H9 (cell line): ENCODE measurements at regions not wholly inside any gene's neighbourhood (a gene's known extent, or its start where the extent isn't known, plus 50 kb on each side); places are given as distances from the start of the nearest gene placed in this dataset.

Experiments used
- DNase-seq: peaks from one replicate; pipeline ENCODE4 v3.0.0-alpha.2; 2017
- H2AFZ ChIP-seq: one replicate; pipeline ENCODE4 v1.6.1; 2013; ENCODE audit warnings: mild to moderate bottlenecking, low read length, control low read depth, moderate library complexity
- H2AK5ac ChIP-seq: 2 replicates; pipeline ENCODE4 v1.6.1; 2013; ENCODE audit warnings: low read length, control low read depth, mixed read lengths; ENCODE audit not compliant: insufficient read length
- H2BK120ac ChIP-seq: one replicate; pipeline ENCODE4 v1.6.1; 2013; ENCODE audit warnings: low read depth, mild to moderate bottlenecking, low read length, control low read depth, inconsistent platforms; ENCODE audit not compliant: poor library complexity, severe bottlenecking
- H2BK12ac ChIP-seq: 2 replicates; pipeline ENCODE4 v1.6.1; 2013; ENCODE audit warnings: low read length, control low read depth, mixed read lengths, low read depth; ENCODE audit not compliant: insufficient read length
- H2BK15ac ChIP-seq: 2 replicates; pipeline ENCODE4 v1.6.1; 2013; ENCODE audit warnings: low read depth, low read length, control low read depth
- H2BK20ac ChIP-seq: one replicate; pipeline ENCODE4 v1.6.1; 2013; ENCODE audit warnings: low read depth, mild to moderate bottlenecking, low read length, control low read depth, inconsistent platforms; ENCODE audit not compliant: poor library complexity, severe bottlenecking
- H2BK5ac ChIP-seq: 2 replicates; pipeline ENCODE4 v1.6.1; 2013; ENCODE audit warnings: low read length, control low read depth, mixed read lengths; ENCODE audit not compliant: insufficient read length
- H3K14ac ChIP-seq: 2 replicates; pipeline ENCODE4 v1.6.1; 2013; ENCODE audit warnings: low read length, control low read depth; ENCODE audit not compliant: insufficient read depth
- H3K18ac ChIP-seq: 2 replicates; pipeline ENCODE4 v1.6.1; 2013; ENCODE audit warnings: low read depth, mild to moderate bottlenecking, mixed read lengths, low read length, control low read depth; ENCODE audit not compliant: insufficient read length
- H3K23ac ChIP-seq: 2 replicates; pipeline ENCODE4 v1.6.1; 2013; ENCODE audit warnings: low read length, control low read depth, mixed read lengths, low read depth; ENCODE audit not compliant: insufficient read length
- H3K23me2 ChIP-seq: 2 replicates; pipeline ENCODE4 v1.6.1; 2013; ENCODE audit warnings: low read depth, mild to moderate bottlenecking, mixed read lengths, low read length, control low read depth; ENCODE audit not compliant: insufficient read length, poor library complexity, severe bottlenecking
- H3K27ac ChIP-seq: 2 replicates; pipeline ENCODE4 v1.5.1; 2013; ENCODE audit warnings: low read length, control low read depth, mixed read lengths, low read depth; ENCODE audit not compliant: insufficient read length
- H3K27me3 ChIP-seq: 2 replicates; pipeline ENCODE4 v1.6.1; 2013; ENCODE audit warnings: low read length, control low read depth, inconsistent platforms; ENCODE audit not compliant: insufficient read depth
- H3K4ac ChIP-seq: 2 replicates; pipeline ENCODE4 v1.6.1; 2013; ENCODE audit warnings: low read depth, mild to moderate bottlenecking, control low read depth, inconsistent platforms, low read length, moderate library complexity
- H3K4me1 ChIP-seq: 2 replicates; pipeline ENCODE4 v1.6.1; 2013; ENCODE audit warnings: low read length, control low read depth, inconsistent platforms; ENCODE audit not compliant: insufficient read depth
- H3K4me2 ChIP-seq: 2 replicates; pipeline ENCODE4 v1.6.1; 2013; ENCODE audit warnings: low read length, control low read depth, mixed read lengths; ENCODE audit not compliant: insufficient read length, insufficient read depth
- H3K56ac ChIP-seq: 2 replicates; pipeline ENCODE4 v1.6.1; 2013; ENCODE audit warnings: low read depth, mild to moderate bottlenecking, mixed read lengths, low read length, control low read depth; ENCODE audit not compliant: insufficient read length
- H3K79me1 ChIP-seq: 2 replicates; pipeline ENCODE4 v1.6.1; 2013; ENCODE audit warnings: low read depth, mild to moderate bottlenecking, moderate library complexity, low read length, control low read depth, inconsistent platforms; ENCODE audit not compliant: insufficient read depth, poor library complexity, severe bottlenecking
- H3K79me2 ChIP-seq: 2 replicates; pipeline ENCODE4 v1.6.1; 2013; ENCODE audit warnings: low read length, control low read depth, inconsistent platforms; ENCODE audit not compliant: insufficient read depth
- H3K9ac ChIP-seq: 2 replicates; pipeline ENCODE4 v1.6.1; 2013; ENCODE audit warnings: low read length, control low read depth, mixed read lengths; ENCODE audit not compliant: insufficient read length; ENCODE audit errors: extremely low read depth
- H3K9me3 ChIP-seq: one replicate; pipeline ENCODE4 v1.6.1; 2013; ENCODE audit warnings: low read depth, low read length, inconsistent platforms; ENCODE audit not compliant: control insufficient read depth
- H3T11ph ChIP-seq: one replicate; pipeline ENCODE4 v1.6.1; 2013; ENCODE audit warnings: mild to moderate bottlenecking, low read length, control low read depth, inconsistent platforms
- H4K20me1 ChIP-seq: one replicate; pipeline ENCODE4 v1.6.1; 2013; ENCODE audit not compliant: control insufficient read depth, insufficient read length, insufficient read depth
- H4K5ac ChIP-seq: 2 replicates; pipeline ENCODE4 v1.6.1; 2013; ENCODE audit warnings: low read depth, mild to moderate bottlenecking, mixed read lengths, low read length, control low read depth; ENCODE audit not compliant: insufficient read length
- H4K8ac ChIP-seq: replicated peaks from 2 replicates; pipeline ENCODE4 v1.6.1; 2013; ENCODE audit warnings: low read length, control low read depth, mixed read lengths, low read depth; ENCODE audit not compliant: insufficient read length
- H4K91ac ChIP-seq: 2 replicates; pipeline ENCODE4 v1.6.1; 2013; ENCODE audit warnings: low read depth, mild to moderate bottlenecking, moderate library complexity, mixed read lengths, low read length, control low read depth; ENCODE audit not compliant: insufficient read length
- H3K27ac Mint-ChIP-seq, 3 experiments: 2 replicates in 2 of 3; 3 replicates in 1 of 3; pipeline ENCODE4 v1.8.0; 2020 to 2021; ENCODE audit warnings: mixed read lengths in 3 of 3, mild to moderate bottlenecking in 1 of 3, moderate library complexity in 1 of 3
- H3K27me3 Mint-ChIP-seq: 2 replicates; pipeline ENCODE4 v1.8.0; 2021; ENCODE audit warnings: low read depth, mild to moderate bottlenecking, moderate library complexity, mixed read lengths
- H3K36me3 Mint-ChIP-seq, 3 experiments: 2 replicates in 2 of 3; 3 replicates in 1 of 3; pipeline ENCODE4 v1.8.0; 2020 to 2021; ENCODE audit warnings: low read depth in 3 of 3, mixed read lengths in 3 of 3; ENCODE audit not compliant: insufficient read depth in 1 of 3
- H3K4me1 Mint-ChIP-seq, 2 experiments: 2 replicates each; pipeline ENCODE4 v1.8.0; 2020; ENCODE audit warnings: mixed read lengths in 2 of 2
- H3K4me3 Mint-ChIP-seq, 2 experiments: 2 replicates in 1 of 2; 3 replicates in 1 of 2; pipeline ENCODE4 v1.8.0; 2020 to 2021; ENCODE audit warnings: mild to moderate bottlenecking in 2 of 2, mixed read lengths in 2 of 2, moderate library complexity in 1 of 2
- H3K9me3 Mint-ChIP-seq, 2 experiments: 2 replicates in 1 of 2; 3 replicates in 1 of 2; pipeline ENCODE4 v1.8.0; 2020; ENCODE audit warnings: mild to moderate bottlenecking in 2 of 2, mixed read lengths in 2 of 2, moderate library complexity in 1 of 2
- WGBS: extraction: QIAGEN DNeasy Blood & Tissue Kit; methylation state at CpG from one replicate; pipeline ENCODE4 v1.1.7; 2013; ENCODE audit warnings: missing lambda C conversion rate, low lambda C conversion rate, mixed read lengths; ENCODE audit not compliant: insufficient read length; ENCODE audit errors: extremely low coverage; 5-methylcytosine and 5-hydroxymethylcytosine counted together
- TF ChIP-seq, protein P1 (sequence below): fragments of 200-600 bp; sonication (generic); conservative IDR thresholded peaks from 3 replicates; pipeline ENCODE4 v1.8.0; 2021; ENCODE audit warnings: antibody characterized with exemption, mild to moderate bottlenecking

- DNase-seq, result no peak
- Histone ChIP-seq H4K5ac (no peak overlapping the region), H2AFZ (no peak overlapping the region), H3K4me1 (no peaks in the 10 kb centered on the region; the same call in 1 of the 2 replicates), H4K8ac (no peak overlapping the region), H3T11ph (no peak overlapping the region), H2AK5ac (no peak overlapping the region), H4K20me1 (no peaks in the 10 kb centered on the region), H2BK12ac (no peak overlapping the region), H3K56ac (no peak overlapping the region), H3K9me3 (no peaks in the 10 kb centered on the region), H3K14ac (no peak overlapping the region), H4K91ac (no peak overlapping the region), H2BK120ac (no peak overlapping the region), H3K9ac (no peak overlapping the region), H3K27ac (no peak overlapping the region), H2BK15ac (no peak overlapping the region), H3K23ac (no peak overlapping the region), H3K27me3 (no peaks in the 10 kb centered on the region; the same call in 1 of the 2 replicates), H3K79me1 (no peaks in the 10 kb centered on the region), H2BK20ac (no peak overlapping the region), H3K4me2 (no peak overlapping the region), H2BK5ac (no peak overlapping the region), H3K18ac (no peak overlapping the region), H3K4ac (no peak overlapping the region), H3K23me2 (no peaks in the 10 kb centered on the region), H3K79me2 (no peaks in the 10 kb centered on the region)
- WGBS, result no CpG with 5 or more reads among the region's 2 CpGs
- H3K4me3 Mint-ChIP-seq, result no peak overlapping the region
- H3K9me3 Mint-ChIP-seq, result no peaks in the 10 kb centered on the region
- no peak overlapping the region; a peak in 1 of 7 replicates for H3K27ac Mint-ChIP-seq
- H3K36me3 Mint-ChIP-seq, result no peaks in the 10 kb centered on the region
- H3K4me1 Mint-ChIP-seq, result peaks cover 4 to 6% of the 10 kb centered on the region in 2 experiments; a peak in 3 of 4 replicates
- TF ChIP-seq, protein P1, sequence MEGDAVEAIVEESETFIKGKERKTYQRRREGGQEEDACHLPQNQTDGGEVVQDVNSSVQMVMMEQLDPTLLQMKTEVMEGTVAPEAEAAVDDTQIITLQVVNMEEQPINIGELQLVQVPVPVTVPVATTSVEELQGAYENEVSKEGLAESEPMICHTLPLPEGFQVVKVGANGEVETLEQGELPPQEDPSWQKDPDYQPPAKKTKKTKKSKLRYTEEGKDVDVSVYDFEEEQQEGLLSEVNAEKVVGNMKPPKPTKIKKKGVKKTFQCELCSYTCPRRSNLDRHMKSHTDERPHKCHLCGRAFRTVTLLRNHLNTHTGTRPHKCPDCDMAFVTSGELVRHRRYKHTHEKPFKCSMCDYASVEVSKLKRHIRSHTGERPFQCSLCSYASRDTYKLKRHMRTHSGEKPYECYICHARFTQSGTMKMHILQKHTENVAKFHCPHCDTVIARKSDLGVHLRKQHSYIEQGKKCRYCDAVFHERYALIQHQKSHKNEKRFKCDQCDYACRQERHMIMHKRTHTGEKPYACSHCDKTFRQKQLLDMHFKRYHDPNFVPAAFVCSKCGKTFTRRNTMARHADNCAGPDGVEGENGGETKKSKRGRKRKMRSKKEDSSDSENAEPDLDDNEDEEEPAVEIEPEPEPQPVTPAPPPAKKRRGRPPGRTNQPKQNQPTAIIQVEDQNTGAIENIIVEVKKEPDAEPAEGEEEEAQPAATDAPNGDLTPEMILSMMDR, result no peak
- no peaks in the 10 kb centered on the region for H3K27me3 Mint-ChIP-seq
Measured at GRCh38 chr4:121246698-121247097, 82.6 kb upstream of the TNIP3 start.
